ENCODE measurements at regions not wholly inside any gene's neighbourhood (a gene's known extent, or its start where the extent isn't known, plus 50 kb on each side); places are given as distances from the start of the nearest gene placed in this dataset.

- peaks cover 2% of the 10 kb centered on the region for H3K27me3 Mint-ChIP-seq (ENCODE audit: insufficient read depth, low read depth)
- Histone ChIP-seq H3K27me3 (no peaks in the 10 kb centered on the region), H3K27ac (no peak overlapping the region), H3K4me1 (no peaks in the 10 kb centered on the region), H3K79me2 (ENCODE audit: low read depth) (no peaks in the 10 kb centered on the region), H3K36me3 (no peaks in the 10 kb centered on the region), H2AFZ (replicated peaks) (no peak overlapping the region), H3K9me3 (ENCODE audit: low read depth) (no peaks in the 10 kb centered on the region), H4K20me1 (ENCODE audit: low read depth) (no peaks in the 10 kb centered on the region), H3F3A (ENCODE audit: low read depth) (no peaks in the 10 kb centered on the region), H3K9ac (no peak overlapping the region), H3K4me3 (no peak overlapping the region), H3K4me2 (no peak overlapping the region)
- peaks cover 16% of the 10 kb centered on the region for H3K9me3 Mint-ChIP-seq
- no peaks in the 10 kb centered on the region for H3K36me3 Mint-ChIP-seq
- no peak for DNase-seq (ENCODE audit: low spot score)
- no peak overlapping the region for H3K27ac Mint-ChIP-seq
- peaks cover 8% of the 10 kb centered on the region for H3K4me1 Mint-ChIP-seq
- no peak for TF ChIP-seq EZH2 (IDR thresholded peaks at IDR 0.05)
- TF ChIP-seq EZH2phosphoT487 (IDR thresholded peaks at IDR 0.05) = no peak
- no peak for TF ChIP-seq CTCF (IDR thresholded peaks at IDR 0.05)
- no peak overlapping the region for H3K4me3 Mint-ChIP-seq
Observed at GRCh38 chr18:44258086-44258485, 422.6 kb upstream of the SETBP1 start.

GRCh38 chr18:44258576-44258975, 422.1 kb upstream of the SETBP1 start:
- no peak overlapping the region for H3K4me3 ChIP-seq
- TF ChIP-seq EZH2 (IDR thresholded peaks at IDR 0.05) = no peak
- TF ChIP-seq EZH2phosphoT487 (IDR thresholded peaks at IDR 0.05) = no peak
- no peak for TF ChIP-seq CTCF (IDR thresholded peaks at IDR 0.05)
- H3K9ac ChIP-seq = no peak overlapping the region
- Mint-ChIP-seq H3K36me3 (no peaks in the 10 kb centered on the region), H3K27me3 (ENCODE audit: insufficient read depth, low read depth) (peaks cover 2% of the 10 kb centered on the region), H3K9me3 (peaks cover 13% of the 10 kb centered on the region), H3K4me3 (no peak overlapping the region), H3K27ac (no peak overlapping the region), H3K4me1 (peaks cover 8% of the 10 kb centered on the region)
- H2AFZ ChIP-seq (replicated peaks) = no peak overlapping the region
- no peak for DNase-seq (ENCODE audit: low spot score)
- no peak overlapping the region for H3K4me2 ChIP-seq
- no peaks in the 10 kb centered on the region for H3K27me3 ChIP-seq
- H3K79me2 ChIP-seq (ENCODE audit: low read depth) = no peaks in the 10 kb centered on the region
- H3F3A ChIP-seq (ENCODE audit: low read depth) = no peaks in the 10 kb centered on the region
- no peak overlapping the region for H3K27ac ChIP-seq
- no peaks in the 10 kb centered on the region for H3K4me1 ChIP-seq
- peaks cover 4% of the 10 kb centered on the region for H3K9me3 ChIP-seq (ENCODE audit: low read depth)
- no peaks in the 10 kb centered on the region for H4K20me1 ChIP-seq (ENCODE audit: low read depth)
- no peaks in the 10 kb centered on the region for H3K36me3 ChIP-seq

GRCh38 chr18:44259610-44260009, 421.1 kb upstream of the SETBP1 start:
- no peaks in the 10 kb centered on the region for H3K4me1 ChIP-seq
- no peaks in the 10 kb centered on the region for H3F3A ChIP-seq (ENCODE audit: low read depth)
- peaks cover 13% of the 10 kb centered on the region for H3K9me3 Mint-ChIP-seq
- no peaks in the 10 kb centered on the region for H3K79me2 ChIP-seq (ENCODE audit: low read depth)
- H3K9ac ChIP-seq = no peak overlapping the region
- H3K27ac ChIP-seq = no peak overlapping the region
- H2AFZ ChIP-seq (replicated peaks) = no peak overlapping the region
- DNase-seq (ENCODE audit: low spot score) = no peak
- H3K27ac Mint-ChIP-seq = no peak overlapping the region
- H3K9me3 ChIP-seq (ENCODE audit: low read depth) = peaks cover 6% of the 10 kb centered on the region
- H4K20me1 ChIP-seq (ENCODE audit: low read depth) = no peaks in the 10 kb centered on the region
- no peaks in the 10 kb centered on the region for H3K27me3 ChIP-seq
- TF ChIP-seq EZH2phosphoT487 (IDR thresholded peaks at IDR 0.05) (no peak), CTCF (IDR thresholded peaks at IDR 0.05) (no peak), EZH2 (IDR thresholded peaks at IDR 0.05) (no peak)
- no peak overlapping the region for H3K4me3 ChIP-seq
- H3K4me2 ChIP-seq = no peak overlapping the region
- H3K36me3 Mint-ChIP-seq = no peaks in the 10 kb centered on the region
- peaks cover 2% of the 10 kb centered on the region for H3K27me3 Mint-ChIP-seq (ENCODE audit: insufficient read depth, low read depth)
- no peak overlapping the region for H3K4me3 Mint-ChIP-seq
- peaks cover 8% of the 10 kb centered on the region for H3K4me1 Mint-ChIP-seq
- H3K36me3 ChIP-seq = no peaks in the 10 kb centered on the region

All from neural progenitor cell (in vitro differentiated cells).